Stimulated activated CD4-positive, alpha-beta T cell treated with anti-CD3 and anti-CD28 coated beads, Interleukin-2, amount 100 ng/mL, for 48 hours (primary cell): ENCODE measurements at regions not wholly inside any gene's neighbourhood (a gene's known extent, or its start where the extent isn't known, plus 50 kb on each side); places are given as distances from the start of the nearest gene placed in this dataset.

Experiments used
- DNase-seq, 2 donors: peaks; one replicate each; pipeline ENCODE4 v3.0.0-alpha.2; 2020

- DNase-seq: no peak
Observed at GRCh38 chr4:108520807-108521206, 99.6 kb upstream of the RPL34 start.

GRCh38 chr4:108519911-108520601, 100.3 kb upstream of the RPL34 start:
- no peak for DNase-seq

- DNase-seq: no peak
Observed at GRCh38 chr4:108519208-108519833, 101.1 kb upstream of the RPL34 start.

GRCh38 chr4:108512615-108513505, 107.5 kb upstream of the RPL34 start:
- DNase-seq: peak in 1 of 2 donors; percentile 12

GRCh38 chr4:108511618-108512017, 108.8 kb upstream of the RPL34 start:
- DNase-seq: no peak

- DNase-seq: no peak
Observed at GRCh38 chr4:108502356-108502755, 118.0 kb upstream of the RPL34 start.

- DNase-seq: no peak
Observed at GRCh38 chr4:108498925-108499324, 121.5 kb upstream of the RPL34 start.

GRCh38 chr4:108493596-108493931, 126.8 kb upstream of the RPL34 start:
- no peak for DNase-seq

GRCh38 chr4:108492816-108493595, 127.4 kb upstream of the RPL34 start:
- peak; percentile 33 for DNase-seq

- no peak for DNase-seq
Observed at GRCh38 chr4:108488865-108489264, 131.5 kb upstream of the RPL34 start.

- no peak for DNase-seq
Observed at GRCh38 chr4:108486046-108486445, 134.3 kb upstream of the RPL34 start.

GRCh38 chr4:108484187-108484586, 136.2 kb upstream of the RPL34 start:
- DNase-seq: no peak

- no peak for DNase-seq
Observed at GRCh38 chr4:108483650-108484049, 136.7 kb upstream of the RPL34 start.

GRCh38 chr4:108483079-108483478, 137.3 kb upstream of the RPL34 start:
- DNase-seq: no peak

- no peak for DNase-seq
Observed at GRCh38 chr4:108480881-108481280, 139.5 kb upstream of the RPL34 start.

GRCh38 chr4:108477527-108478108, 142.8 kb upstream of the RPL34 start:
- DNase-seq: no peak

GRCh38 chr4:108473163-108473720, 147.1 kb upstream of the RPL34 start:
- no peak for DNase-seq

GRCh38 chr4:108466936-108467902, 153.2 kb upstream of the RPL34 start:
- DNase-seq: no peak

- DNase-seq: no peak
Observed at GRCh38 chr4:108465886-108466500, 154.4 kb upstream of the RPL34 start.

GRCh38 chr4:108458681-108459080, 161.7 kb upstream of the RPL34 start:
- no peak for DNase-seq

- DNase-seq: no peak
Observed at GRCh38 chr4:108454227-108454626, 166.1 kb upstream of the RPL34 start.
